IMR-90 (cell line): ENCODE measurements at regions not wholly inside any gene's neighbourhood (a gene's known extent, or its start where the extent isn't known, plus 50 kb on each side); places are given as distances from the start of the nearest gene placed in this dataset.

Source experiments
- ATAC-seq: fragments of 200-7000 bp; cut with Tn5 transposase; 2 replicates; pipeline ENCODE4 v1.9.1; 2020; ENCODE audit warnings: low read depth, mild to moderate bottlenecking, moderate library complexity
- BruUV-seq: library from RNA; stranded (reverse); fragments of 400-500 nt; replicated peaks from 2 replicates; lab custom pipeline; 2021; lab: Mats Ljungman, UMichigan
- CTCF ChIA-PET: fragments of 300-600 bp; formaldehyde crosslinking; extraction: SDS; loops from one replicate; lab custom pipeline; 2021; ENCODE audit warnings: antibody characterized with exemption; lab: Yijun Ruan, JAX
- POLR2A ChIA-PET: fragments of 300-600 bp; sonication (Branson Sonifier 250); formaldehyde crosslinking; loops from one replicate; lab custom pipeline; 2022; ENCODE audit warnings: antibody characterized with exemption; ENCODE audit not compliant: unreplicated experiment; lab: Charles Lee
- DNase-seq: peaks from one replicate; pipeline ENCODE4 v3.0.0; 2013
- H2AFZ ChIP-seq: replicated peaks from 2 replicates; pipeline ENCODE3; 2013; ENCODE audit warnings: low read length, mild to moderate bottlenecking; ENCODE audit not compliant: poor library complexity
- H2AK5ac ChIP-seq: 2 replicates; pipeline ENCODE4 v1.6.1; 2013; ENCODE audit warnings: low read depth, low read length, inconsistent platforms
- H2AK9ac ChIP-seq: replicated peaks from 2 replicates; pipeline ENCODE3; 2013; ENCODE audit warnings: mild to moderate bottlenecking, low read depth, low read length, moderate library complexity; ENCODE audit not compliant: poor library complexity
- H2BK120ac ChIP-seq: 2 replicates; pipeline ENCODE4 v1.6.1; 2013; ENCODE audit warnings: low read depth, low read length, inconsistent platforms
- H2BK15ac ChIP-seq: 3 replicates; pipeline ENCODE4 v1.6.1; 2013; ENCODE audit warnings: low read depth, low read length, inconsistent platforms
- H2BK20ac ChIP-seq: 2 replicates; pipeline ENCODE4 v1.6.1; 2013; ENCODE audit warnings: low read depth, mild to moderate bottlenecking, inconsistent platforms, low read length, moderate library complexity
- H2BK5ac ChIP-seq: 2 replicates; pipeline ENCODE4 v1.6.1; 2013; ENCODE audit warnings: mild to moderate bottlenecking, low read depth, low read length, inconsistent platforms; ENCODE audit not compliant: poor library complexity, severe bottlenecking
- H3K14ac ChIP-seq: replicated peaks from 2 replicates; pipeline ENCODE4 v1.6.1; 2013; ENCODE audit warnings: low read depth, low read length, inconsistent platforms
- H3K18ac ChIP-seq: 2 replicates; pipeline ENCODE4 v1.6.1; 2013; ENCODE audit warnings: low read depth, low read length, control low read depth
- H3K23ac ChIP-seq: 2 replicates; pipeline ENCODE4 v1.6.1; 2013; ENCODE audit warnings: low read depth, low read length, inconsistent platforms
- H3K27ac ChIP-seq: 2 replicates; pipeline ENCODE4 v1.5.1; 2013; ENCODE audit warnings: mild to moderate bottlenecking, control low read depth, low read length; ENCODE audit not compliant: insufficient read depth
- H3K27me3 ChIP-seq: 2 replicates; pipeline ENCODE4 v1.6.1; 2013; ENCODE audit warnings: low read length; ENCODE audit not compliant: control insufficient read depth, insufficient read depth
- H3K36me3 ChIP-seq: 2 replicates; pipeline ENCODE4 v1.6.1; 2013; ENCODE audit warnings: low read length, mixed read lengths; ENCODE audit not compliant: control insufficient read depth, insufficient read depth
- H3K4ac ChIP-seq: 2 replicates; pipeline ENCODE4 v1.6.1; 2013; ENCODE audit warnings: low read depth, low read length, inconsistent platforms
- H3K4me1 ChIP-seq: 2 replicates; pipeline ENCODE4 v1.6.1; 2013; ENCODE audit warnings: low read length, mixed read lengths; ENCODE audit not compliant: control insufficient read depth, insufficient read depth
- H3K4me2 ChIP-seq: 2 replicates; pipeline ENCODE4 v1.6.1; 2013; ENCODE audit warnings: low read depth, mild to moderate bottlenecking, control low read depth, low read length, moderate library complexity
- H3K4me3 ChIP-seq: 2 replicates; pipeline ENCODE4 v1.5.1; 2013; ENCODE audit warnings: low read depth, mild to moderate bottlenecking, control low read depth, low read length, moderate library complexity; ENCODE audit not compliant: insufficient read depth
- H3K56ac ChIP-seq: 2 replicates; pipeline ENCODE4 v1.6.1; 2013; ENCODE audit warnings: low read length, inconsistent platforms; ENCODE audit not compliant: insufficient read depth; ENCODE audit errors: extremely low read depth
- H3K79me1 ChIP-seq, 2 experiments: 2 replicates each; pipeline ENCODE4 v1.6.1; 2013; ENCODE audit warnings: low read length in 2 of 2, inconsistent platforms in 1 of 2, low read depth in 1 of 2
- H3K9ac ChIP-seq: 2 replicates; pipeline ENCODE4 v1.6.1; 2013; ENCODE audit warnings: low read depth, low read length, control low read depth
- H3K9me1 ChIP-seq: 2 replicates; pipeline ENCODE4 v1.6.1; 2013; ENCODE audit warnings: low read length, inconsistent platforms; ENCODE audit not compliant: insufficient read depth
- H3K9me3 ChIP-seq: 2 replicates; pipeline ENCODE4 v1.6.1; 2013; ENCODE audit warnings: low read length; ENCODE audit not compliant: control insufficient read depth, insufficient read depth
- H4K20me1 ChIP-seq: 2 replicates; pipeline ENCODE4 v1.6.1; 2013; ENCODE audit warnings: low read length, inconsistent platforms; ENCODE audit not compliant: insufficient read depth
- H4K5ac ChIP-seq: 2 replicates; pipeline ENCODE4 v1.6.1; 2013; ENCODE audit warnings: mild to moderate bottlenecking, low read depth, low read length, control low read depth
- H4K8ac ChIP-seq, 2 experiments: 2 replicates each; pipeline ENCODE4 v1.6.1; 2013; ENCODE audit warnings: low read depth in 2 of 2, low read length in 2 of 2, control low read depth in 1 of 2, inconsistent platforms in 1 of 2
- H4K91ac ChIP-seq: 2 replicates; pipeline ENCODE4 v1.6.1; 2013; ENCODE audit warnings: low read depth, low read length, inconsistent platforms; ENCODE audit not compliant: insufficient read depth
- CEBPB ChIP-seq: IDR thresholded peaks from 2 replicates; pipeline ENCODE4 v1.6.1; 2012; ENCODE audit warnings: low read depth, low read length, improper control_type of control experiment
- CHD1 ChIP-seq: IDR thresholded peaks from 2 replicates; pipeline ENCODE4 v1.6.1; 2012; ENCODE audit warnings: low read depth, low read length, improper control_type of control experiment
- MAZ ChIP-seq: IDR thresholded peaks from 2 replicates; pipeline ENCODE4 v1.6.1; 2012; ENCODE audit warnings: low read depth, mild to moderate bottlenecking, low read length, improper control_type of control experiment, moderate library complexity, borderline replicate concordance
- WGBS, 2 experiments: methylation state at CpG; one replicate each; pipeline versions ENCODE4 v1.1.5 to v1.1.7; 2013; ENCODE audit warnings: missing lambda C conversion rate in 2 of 2; ENCODE audit not compliant: insufficient read length in 1 of 2; ENCODE audit errors: extremely low coverage in 2 of 2; 5-methylcytosine and 5-hydroxymethylcytosine counted together
- dilution Hi-C: fragments of 300-500 bp; cut with HindIII; formaldehyde crosslinking; loops from one replicate; pipeline ENCODE4 v1.14.3; 2018; ENCODE audit warnings: low sequenced_read_pairs; ENCODE audit not compliant: unreplicated experiment
- in situ Hi-C: fragments of 300-500 bp; cut with MboI; formaldehyde crosslinking; loops from 3 replicates; pipeline ENCODE4 v1.14.3; 2019; ENCODE audit warnings: low sequenced_read_pairs, inconsistent platforms, mixed read lengths
- intact Hi-C: fragments of 100-400 bp; cut with micrococcal nuclease; formaldehyde crosslinking; loops from 2 replicates; pipeline ENCODE4 v1.10.0; 2022

DNA sequence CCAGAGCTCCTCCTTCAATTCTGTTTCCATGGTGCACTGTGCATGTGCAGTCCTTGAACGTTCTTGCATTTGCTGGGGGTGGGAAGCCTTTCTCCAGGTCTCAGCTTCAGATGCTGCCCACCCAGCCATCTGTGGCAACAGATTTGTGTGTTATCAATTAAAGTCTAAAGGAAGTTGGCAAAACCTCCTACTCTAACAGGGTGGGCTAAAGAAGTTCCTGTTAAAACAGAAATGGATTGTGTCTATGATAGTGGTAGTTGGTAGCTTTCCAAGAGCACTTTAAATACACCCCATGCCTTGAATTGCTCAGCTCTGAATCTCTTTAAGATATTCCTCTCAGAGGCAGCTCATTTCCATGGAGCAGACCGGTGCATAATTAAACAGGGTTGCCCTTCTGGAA is 488.0 kb upstream of the SUCLG2 start:
- in situ Hi-C loops, result no loop called here
- H4K20me1 ChIP-seq, result no peaks in the 10 kb centered on the region
- H3K56ac ChIP-seq, result no peak overlapping the region
- H3K14ac ChIP-seq, result no peak overlapping the region
- no peak for TF ChIP-seq MAZ
- TF ChIP-seq CHD1, result no peak
- TF ChIP-seq CEBPB, result no peak
- peaks cover 4% of the 10 kb centered on the region for H3K9me3 ChIP-seq
- no peak overlapping the region for H4K5ac ChIP-seq
- no peak overlapping the region for H2BK15ac ChIP-seq
- H3K23ac ChIP-seq, result no peak overlapping the region
- no peak overlapping the region for H3K9ac ChIP-seq
- H3K18ac ChIP-seq, result no peak overlapping the region
- dilution Hi-C loops, result no loop called here
- H3K79me1 ChIP-seq, result no peaks in the 10 kb centered on the region
- no peak overlapping the region for H2BK20ac ChIP-seq
- no peak overlapping the region for H2BK5ac ChIP-seq
- no TSS peak for BruUV-seq
- POLR2A ChIA-PET, result no interaction called here
- no peak overlapping the region for H3K4me2 ChIP-seq
- no peaks in the 10 kb centered on the region for H3K36me3 ChIP-seq
- ATAC-seq (no peak), DNase-seq (no peak)
- no peak overlapping the region for H2AFZ ChIP-seq
- H4K91ac ChIP-seq, result no peak overlapping the region
- H3K4me3 ChIP-seq, result no peak overlapping the region
- intact Hi-C loops, result no loop called here
- H3K27me3 ChIP-seq, result no peaks in the 10 kb centered on the region
- WGBS, 2 experiments, result no CpG with 5 or more reads among the region's 2 CpGs
- no peak overlapping the region for H4K8ac ChIP-seq
- H3K27ac ChIP-seq, result no peak overlapping the region
- H3K4me1 ChIP-seq, result no peaks in the 10 kb centered on the region
- no peak overlapping the region for H2AK5ac ChIP-seq
- H2BK120ac ChIP-seq, result no peak overlapping the region
- no peak overlapping the region for H2AK9ac ChIP-seq
- CTCF ChIA-PET, result interaction anchor here (0.6 kb wide), 1 partner anchor 805 kb away, joined by 5 read pairs; no protein-coding TSS in a partner anchor
- H3K9me1 ChIP-seq, result no peaks in the 10 kb centered on the region
- H3K4ac ChIP-seq, result no peak overlapping the region
